ENCODE measurements at regions not wholly inside any gene's neighbourhood (a gene's known extent, or its start where the extent isn't known, plus 50 kb on each side); places are given as distances from the start of the nearest gene placed in this dataset.
A peak's percentile ranks its signal among the peaks of the same experiment; 100 is the strongest.

GRCh38 chr19:7413629-7414028, 64.9 kb downstream of the ARHGEF18 start:
- H3K36me3 ChIP-seq (ENCODE audit: low read depth, missing control alignments), result no peaks in the 10 kb centered on the region
- H3K4me3 ChIP-seq, result no peak overlapping the region
- TF ChIP-seq POLR2A (IDR thresholded peaks at IDR 0.05), result no peak
- TF ChIP-seq, protein P1, sequence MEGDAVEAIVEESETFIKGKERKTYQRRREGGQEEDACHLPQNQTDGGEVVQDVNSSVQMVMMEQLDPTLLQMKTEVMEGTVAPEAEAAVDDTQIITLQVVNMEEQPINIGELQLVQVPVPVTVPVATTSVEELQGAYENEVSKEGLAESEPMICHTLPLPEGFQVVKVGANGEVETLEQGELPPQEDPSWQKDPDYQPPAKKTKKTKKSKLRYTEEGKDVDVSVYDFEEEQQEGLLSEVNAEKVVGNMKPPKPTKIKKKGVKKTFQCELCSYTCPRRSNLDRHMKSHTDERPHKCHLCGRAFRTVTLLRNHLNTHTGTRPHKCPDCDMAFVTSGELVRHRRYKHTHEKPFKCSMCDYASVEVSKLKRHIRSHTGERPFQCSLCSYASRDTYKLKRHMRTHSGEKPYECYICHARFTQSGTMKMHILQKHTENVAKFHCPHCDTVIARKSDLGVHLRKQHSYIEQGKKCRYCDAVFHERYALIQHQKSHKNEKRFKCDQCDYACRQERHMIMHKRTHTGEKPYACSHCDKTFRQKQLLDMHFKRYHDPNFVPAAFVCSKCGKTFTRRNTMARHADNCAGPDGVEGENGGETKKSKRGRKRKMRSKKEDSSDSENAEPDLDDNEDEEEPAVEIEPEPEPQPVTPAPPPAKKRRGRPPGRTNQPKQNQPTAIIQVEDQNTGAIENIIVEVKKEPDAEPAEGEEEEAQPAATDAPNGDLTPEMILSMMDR (IDR thresholded peaks at IDR 0.05), result no peak
- H3K27me3 ChIP-seq, result no peaks in the 10 kb centered on the region
- H3K4me1 ChIP-seq, result no peaks in the 10 kb centered on the region
- H3K9me3 ChIP-seq, result no peaks in the 10 kb centered on the region
- no peak for DNase-seq
- H3K27ac ChIP-seq, result no peak overlapping the region
- WGBS, 2 donors, result 71 to 72% methylated on average over 6 of the region's 6 CpGs
- intact Hi-C loops (cut with DNase I; ENCODE audit: low total_unique reads), result no loop called here

GRCh38 chr19:7415163-7415856, 66.6 kb downstream of the ARHGEF18 start:
- H3K36me3 ChIP-seq (ENCODE audit: low read depth, missing control alignments), result no peaks in the 10 kb centered on the region
- intact Hi-C loops (cut with DNase I; ENCODE audit: low total_unique reads), result no loop called here
- H3K9me3 ChIP-seq, result no peaks in the 10 kb centered on the region
- H3K27ac ChIP-seq, result no peak overlapping the region
- H3K27me3 ChIP-seq, result no peaks in the 10 kb centered on the region
- no peak overlapping the region for H3K4me3 ChIP-seq
- TF ChIP-seq, protein P1 (IDR thresholded peaks at IDR 0.05), result no peak
- no peak for TF ChIP-seq POLR2A (IDR thresholded peaks at IDR 0.05)
- peak; percentile 47 for DNase-seq
- H3K4me1 ChIP-seq, result no peaks in the 10 kb centered on the region
- 72 to 74% methylated on average over 22 of the region's 22 CpGs for WGBS, 2 donors

GRCh38 chr19:7415857-7416371, 67.2 kb downstream of the ARHGEF18 start:
- Histone ChIP-seq H3K27ac (no peak overlapping the region), H3K4me1 (no peaks in the 10 kb centered on the region), H3K9me3 (no peaks in the 10 kb centered on the region), H3K36me3 (ENCODE audit: low read depth, missing control alignments) (no peaks in the 10 kb centered on the region), H3K4me3 (no peak overlapping the region), H3K27me3 (no peaks in the 10 kb centered on the region)
- TF ChIP-seq POLR2A (IDR thresholded peaks at IDR 0.05), result no peak
- TF ChIP-seq, protein P1 (IDR thresholded peaks at IDR 0.05), result no peak
- no peak for DNase-seq
- WGBS, 2 donors, result 92% methylated on average over 11 of the region's 11 CpGs
- intact Hi-C loops (cut with DNase I; ENCODE audit: low total_unique reads), result no loop called here

GRCh38 chr19:7417671-7418324, 69.1 kb downstream of the ARHGEF18 start:
- no peak overlapping the region for H3K4me3 ChIP-seq
- H3K9me3 ChIP-seq, result no peaks in the 10 kb centered on the region
- H3K36me3 ChIP-seq (ENCODE audit: low read depth, missing control alignments), result no peaks in the 10 kb centered on the region
- H3K27me3 ChIP-seq, result no peaks in the 10 kb centered on the region
- WGBS, 2 donors, result 85 to 88% methylated on average over 9 of the region's 9 CpGs
- intact Hi-C loops (cut with DNase I; ENCODE audit: low total_unique reads), result no loop called here
- no peak for DNase-seq
- TF ChIP-seq, protein P1 (IDR thresholded peaks at IDR 0.05), result no peak
- TF ChIP-seq POLR2A (IDR thresholded peaks at IDR 0.05), result no peak
- H3K27ac ChIP-seq, result no peak overlapping the region
- no peaks in the 10 kb centered on the region for H3K4me1 ChIP-seq
